Activated naive CD4-positive, alpha-beta T cell treated with anti-CD3 and anti-CD28 coated beads, Interleukin-2, amount 10 ng/mL, durations not matched to agents 7 days and 5 days (primary cell): ENCODE measurements at regions not wholly inside any gene's neighbourhood (a gene's known extent, or its start where the extent isn't known, plus 50 kb on each side); places are given as distances from the start of the nearest gene placed in this dataset.
"Not testable (repeated sequence)": the region's sequence is repeated elsewhere in the genome, so short reads cannot be mapped to it uniquely, and the experiment has no call there.

Experiments used
- CTCF ChIA-PET: fragments of 350-600 bp; sonication (Branson Sonifier 250); formaldehyde crosslinking; loops from one replicate; lab custom pipeline; 2021; ENCODE audit warnings: antibody characterized with exemption; lab: Charles Lee
- DNase-seq: peaks from one replicate; pipeline ENCODE4 v3.0.0-alpha.2; 2020
- H3K27ac Mint-ChIP-seq: one replicate; pipeline ENCODE4 v1.8.0; 2021; ENCODE audit warnings: mild to moderate bottlenecking, moderate library complexity, mixed read lengths
- H3K27me3 Mint-ChIP-seq: one replicate; pipeline ENCODE4 v1.8.0; 2021; ENCODE audit warnings: mild to moderate bottlenecking, mixed read lengths
- H3K36me3 Mint-ChIP-seq: one replicate; pipeline ENCODE4 v1.8.0; 2021; ENCODE audit warnings: mixed read lengths
- H3K4me1 Mint-ChIP-seq: one replicate; pipeline ENCODE4 v1.8.0; 2021; ENCODE audit warnings: mixed read lengths
- H3K4me3 Mint-ChIP-seq: one replicate; pipeline ENCODE4 v1.8.0; 2021; ENCODE audit warnings: mild to moderate bottlenecking, moderate library complexity, mixed read lengths
- H3K9me3 Mint-ChIP-seq: one replicate; pipeline ENCODE4 v1.8.0; 2021; ENCODE audit warnings: mixed read lengths

GRCh38 chr7:150047772-150048171 lies 174.0 kb downstream of the ATP6V0E2 start:
- peaks cover 50% of the 10 kb centered on the region for H3K27me3 Mint-ChIP-seq
- H3K36me3 Mint-ChIP-seq, CTCF ChIA-PET, H3K9me3 Mint-ChIP-seq, H3K27ac Mint-ChIP-seq: not testable (repeated sequence)
- DNase-seq: peak; percentile 23
- H3K4me3 Mint-ChIP-seq: peak overlapping the region; percentile 63
- peaks cover 21% of the 10 kb centered on the region for H3K4me1 Mint-ChIP-seq

DNA sequence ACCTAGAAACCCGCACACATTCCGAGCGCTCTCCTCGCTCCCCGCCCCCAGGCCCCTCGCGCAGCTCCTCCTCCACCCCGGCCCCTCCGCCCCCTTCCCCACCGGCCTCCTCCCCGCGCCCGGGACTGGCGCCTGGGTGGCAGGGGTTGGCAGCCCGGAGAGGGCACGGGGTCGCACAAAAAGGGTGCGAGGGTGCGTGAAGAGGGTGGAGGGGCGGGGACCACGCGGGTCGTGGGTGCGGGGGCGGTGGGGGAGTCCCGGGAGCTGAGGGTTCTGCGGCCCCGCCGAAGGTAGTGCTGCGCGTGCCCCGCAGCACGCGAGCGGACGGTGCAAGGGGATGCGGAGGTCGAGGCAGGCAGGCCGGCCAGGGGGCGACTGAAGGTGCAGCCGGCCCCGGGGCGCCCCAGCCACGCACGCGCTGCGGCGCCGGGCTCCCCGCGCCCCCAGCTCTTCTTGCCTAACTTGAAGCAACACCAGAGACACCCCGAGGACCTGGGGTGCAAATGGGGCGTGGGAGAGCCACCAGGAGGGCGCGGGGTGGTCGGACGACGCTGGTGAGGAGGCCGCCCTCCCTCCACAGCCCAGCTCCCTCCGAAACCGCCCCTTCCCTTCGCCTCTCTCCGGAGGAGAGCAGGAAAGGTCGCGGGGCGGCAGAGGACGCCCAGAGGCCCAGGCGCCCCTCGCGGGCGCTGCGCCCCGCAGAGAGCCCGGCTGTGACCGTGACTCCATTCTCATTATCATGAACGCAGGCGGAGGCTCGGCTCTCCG lies 174.7 kb downstream of the ATP6V0E2 start:
- peaks cover 21% of the 10 kb centered on the region for H3K4me1 Mint-ChIP-seq
- H3K4me3 Mint-ChIP-seq: peak overlapping the region; percentile 63
- H3K36me3 Mint-ChIP-seq, H3K27ac Mint-ChIP-seq, H3K9me3 Mint-ChIP-seq, CTCF ChIA-PET, DNase-seq: not testable (repeated sequence)
- peaks cover 53% of the 10 kb centered on the region for H3K27me3 Mint-ChIP-seq

DNA sequence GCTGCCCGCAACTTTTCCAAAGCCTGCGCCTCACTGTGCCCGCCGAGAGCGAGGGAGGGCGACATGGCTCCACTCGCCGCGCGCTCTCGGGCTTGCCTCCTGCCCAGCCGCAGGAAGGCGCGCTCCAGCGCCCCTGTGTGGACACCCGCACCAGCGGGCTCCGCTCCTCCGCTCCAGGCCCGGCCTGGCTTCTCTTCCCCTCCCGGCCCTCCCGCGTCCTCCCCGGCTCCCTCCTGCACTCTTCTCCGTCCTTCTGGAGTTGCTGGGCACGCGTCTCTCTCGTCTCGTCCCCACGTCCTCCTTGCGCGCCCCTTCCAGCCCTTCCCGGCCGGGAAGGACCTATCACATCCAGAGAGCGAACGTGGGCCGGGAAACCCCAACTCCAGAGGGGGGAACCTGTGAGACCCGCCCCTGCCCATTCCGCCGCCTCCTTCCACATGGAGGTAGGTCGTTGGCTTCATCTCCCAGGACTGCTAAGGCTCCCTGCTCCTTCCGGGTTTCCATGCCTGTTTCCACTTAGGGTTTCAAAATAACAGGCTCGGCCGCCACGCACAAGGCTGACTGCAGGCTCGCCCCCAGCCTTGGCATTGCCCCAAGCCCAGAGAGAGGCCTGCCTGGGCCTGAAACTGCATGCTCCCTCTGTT lies 175.4 kb downstream of the ATP6V0E2 start:
- H3K9me3 Mint-ChIP-seq, DNase-seq: not testable (repeated sequence)

DNA sequence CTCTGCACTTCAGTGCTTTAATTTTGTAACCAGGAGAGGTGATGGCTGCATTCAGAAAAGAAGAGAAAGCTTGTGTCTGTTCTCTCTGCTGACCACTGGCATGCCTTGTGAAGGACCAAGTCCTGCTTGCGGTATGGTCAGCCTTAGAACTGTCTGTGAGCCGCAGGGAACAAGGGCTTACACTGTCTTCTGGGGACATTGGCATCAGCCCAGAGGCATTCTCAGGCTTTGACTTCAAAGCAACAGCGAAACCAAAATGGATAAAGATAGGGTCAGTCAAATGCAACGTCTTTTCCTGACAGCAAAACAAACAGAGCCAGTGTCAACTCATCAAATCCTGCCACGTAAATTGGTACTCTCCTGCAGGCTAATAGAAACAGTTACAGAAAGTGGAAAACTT lies 179.6 kb downstream of the ATP6V0E2 start:
- DNase-seq, CTCF ChIA-PET, H3K9me3 Mint-ChIP-seq, H3K4me3 Mint-ChIP-seq, H3K27ac Mint-ChIP-seq, H3K36me3 Mint-ChIP-seq: not testable (repeated sequence)
- Mint-ChIP-seq H3K27me3 (peaks cover 37% of the 10 kb centered on the region), H3K4me1 (peaks cover 14% of the 10 kb centered on the region)

More for the DNA sequence above, 175.4 kb downstream of the ATP6V0E2 start:
- H3K36me3 Mint-ChIP-seq, CTCF ChIA-PET, H3K27ac Mint-ChIP-seq: not testable (repeated sequence)
- peaks cover 59% of the 10 kb centered on the region for H3K27me3 Mint-ChIP-seq
- H3K4me3 Mint-ChIP-seq: peak overlapping the region; percentile 52
- H3K4me1 Mint-ChIP-seq: peaks cover 21% of the 10 kb centered on the region

- Mint-ChIP-seq H3K4me1 (peaks cover 12% of the 10 kb centered on the region), H3K27me3 (peaks cover 38% of the 10 kb centered on the region)
- H3K9me3 Mint-ChIP-seq, H3K36me3 Mint-ChIP-seq, H3K4me3 Mint-ChIP-seq, CTCF ChIA-PET, H3K27ac Mint-ChIP-seq, DNase-seq: not testable (repeated sequence)
Measured at GRCh38 chr7:150054242-150054641, 180.5 kb downstream of the ATP6V0E2 start.

DNA sequence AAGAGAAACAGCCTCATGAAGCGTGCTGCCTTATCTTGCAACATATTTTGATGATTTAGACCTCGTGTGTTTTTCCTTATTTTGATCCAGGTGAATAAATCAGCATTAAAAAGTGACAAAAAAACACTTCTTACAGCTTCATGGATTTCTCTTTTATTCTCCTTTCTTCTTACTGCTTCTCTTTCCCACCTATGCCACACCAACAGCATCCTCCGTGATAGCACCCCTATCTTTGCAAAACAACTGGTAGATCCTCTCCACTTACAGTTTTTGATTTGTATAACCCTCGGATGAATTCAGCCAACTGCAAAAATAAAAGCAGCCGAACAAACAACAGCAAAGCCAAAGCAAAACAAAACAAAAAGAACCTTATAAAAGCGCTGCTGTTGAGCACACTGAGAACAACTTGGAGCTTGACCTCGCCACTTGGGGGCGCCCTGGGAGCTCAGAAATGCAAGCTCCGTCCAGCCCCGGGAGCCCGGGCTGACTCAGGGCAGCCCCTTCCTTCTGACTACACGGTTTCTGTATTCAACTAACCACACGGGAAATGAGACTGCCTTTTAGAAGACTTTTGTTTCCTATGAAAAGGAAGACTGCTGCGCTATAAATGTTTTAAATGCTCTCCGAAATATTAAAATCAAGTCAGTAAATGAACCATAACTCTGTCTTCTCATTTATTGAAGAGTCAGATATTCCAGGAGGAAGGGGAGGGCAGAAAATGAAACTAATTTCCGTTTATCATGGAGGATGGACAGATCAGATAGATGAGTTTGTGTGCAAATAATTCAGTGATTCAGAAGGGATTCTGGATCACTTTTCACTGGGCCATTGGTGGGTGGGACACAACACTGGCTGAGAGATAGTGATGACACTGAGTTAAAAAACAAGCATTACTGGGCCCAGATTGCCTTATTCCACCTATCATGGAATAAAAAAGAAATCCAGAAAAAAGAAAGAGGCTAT lies 186.8 kb downstream of the ATP6V0E2 start:
- H3K4me3 Mint-ChIP-seq, CTCF ChIA-PET, H3K4me1 Mint-ChIP-seq, H3K36me3 Mint-ChIP-seq, H3K9me3 Mint-ChIP-seq, H3K27ac Mint-ChIP-seq: not testable (repeated sequence)
- peaks cover 25% of the 10 kb centered on the region for H3K27me3 Mint-ChIP-seq
- peak; percentile 92 for DNase-seq

DNA sequence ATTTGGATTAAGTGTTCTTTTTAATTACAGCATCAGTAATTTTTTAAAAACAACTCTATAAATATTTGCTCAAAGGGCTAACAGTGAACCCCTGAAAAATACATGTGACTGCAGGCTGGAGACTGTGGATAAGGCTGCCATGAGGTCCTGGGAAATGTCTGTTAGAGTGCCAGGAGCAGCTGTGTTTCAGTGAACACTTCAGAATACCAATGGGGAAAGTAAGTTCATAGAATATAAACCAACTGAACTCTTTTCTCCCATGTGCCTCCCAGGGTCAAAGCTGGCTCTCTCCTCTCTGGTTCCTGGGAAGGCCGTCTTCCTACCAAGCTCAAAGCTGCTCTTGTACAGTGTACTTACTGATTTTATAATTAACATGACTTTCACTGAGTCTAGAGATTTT lies 189.4 kb downstream of the ATP6V0E2 start:
- CTCF ChIA-PET, H3K4me1 Mint-ChIP-seq, H3K4me3 Mint-ChIP-seq, H3K9me3 Mint-ChIP-seq, DNase-seq, H3K36me3 Mint-ChIP-seq, H3K27ac Mint-ChIP-seq: not testable (repeated sequence)
- H3K27me3 Mint-ChIP-seq: peaks cover 19% of the 10 kb centered on the region

- not testable (repeated sequence) for H3K4me1 Mint-ChIP-seq, H3K27ac Mint-ChIP-seq, H3K27me3 Mint-ChIP-seq, H3K4me3 Mint-ChIP-seq, H3K9me3 Mint-ChIP-seq, H3K36me3 Mint-ChIP-seq, DNase-seq
- CTCF ChIA-PET: interaction anchor here (0.6 kb wide), 1 partner anchor 806 kb away, joined by 3 read pairs; no protein-coding TSS in a partner anchor
Measured at GRCh38 chr7:150069555-150070313, 196.0 kb downstream of the ATP6V0E2 start.

- DNase-seq, CTCF ChIA-PET: not testable (repeated sequence)
Measured at GRCh38 chr7:150077543-150077942, 203.8 kb downstream of the ATP6V0E2 start.

DNA sequence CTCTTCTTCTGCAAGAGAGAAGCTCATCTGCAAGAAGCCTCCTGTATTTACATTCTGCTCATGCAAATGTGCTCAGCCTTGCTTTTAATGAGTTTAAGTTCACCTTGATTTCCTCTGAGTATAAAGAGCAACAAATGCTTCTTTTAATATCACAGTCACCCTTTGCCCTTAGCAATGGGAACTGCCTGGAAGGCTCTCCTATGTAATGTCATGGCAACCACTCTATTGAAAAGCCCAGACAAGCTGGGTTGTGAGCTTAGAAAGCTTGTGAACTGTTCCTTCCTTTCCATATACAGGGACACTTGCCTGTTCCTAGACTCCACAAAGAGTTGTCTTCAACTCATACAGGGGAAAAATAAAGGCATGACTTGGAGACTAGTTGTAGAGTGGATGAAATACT lies 208.1 kb downstream of the ATP6V0E2 start:
- H3K4me3 Mint-ChIP-seq, H3K9me3 Mint-ChIP-seq, H3K36me3 Mint-ChIP-seq, DNase-seq, H3K27ac Mint-ChIP-seq, H3K4me1 Mint-ChIP-seq, CTCF ChIA-PET: not testable (repeated sequence)
- peaks cover 34% of the 10 kb centered on the region for H3K27me3 Mint-ChIP-seq

More at GRCh38 chr7:150077543-150077942, 203.8 kb downstream of the ATP6V0E2 start:
- H3K36me3 Mint-ChIP-seq, H3K9me3 Mint-ChIP-seq, H3K4me3 Mint-ChIP-seq, H3K27ac Mint-ChIP-seq, H3K4me1 Mint-ChIP-seq: not testable (repeated sequence)
- peaks cover 28% of the 10 kb centered on the region for H3K27me3 Mint-ChIP-seq

GRCh38 chr7:150084724-150085123 lies 211.0 kb downstream of the ATP6V0E2 start:
- H3K4me1 Mint-ChIP-seq, H3K9me3 Mint-ChIP-seq, DNase-seq, H3K27ac Mint-ChIP-seq, H3K4me3 Mint-ChIP-seq, H3K36me3 Mint-ChIP-seq, CTCF ChIA-PET: not testable (repeated sequence)
- peaks cover 26% of the 10 kb centered on the region for H3K27me3 Mint-ChIP-seq

- DNase-seq, H3K36me3 Mint-ChIP-seq, H3K27ac Mint-ChIP-seq, CTCF ChIA-PET, H3K9me3 Mint-ChIP-seq, H3K4me1 Mint-ChIP-seq, H3K4me3 Mint-ChIP-seq: not testable (repeated sequence)
- H3K27me3 Mint-ChIP-seq: peaks cover 19% of the 10 kb centered on the region
Measured at GRCh38 chr7:150087478-150087877, 213.7 kb downstream of the ATP6V0E2 start.

DNA sequence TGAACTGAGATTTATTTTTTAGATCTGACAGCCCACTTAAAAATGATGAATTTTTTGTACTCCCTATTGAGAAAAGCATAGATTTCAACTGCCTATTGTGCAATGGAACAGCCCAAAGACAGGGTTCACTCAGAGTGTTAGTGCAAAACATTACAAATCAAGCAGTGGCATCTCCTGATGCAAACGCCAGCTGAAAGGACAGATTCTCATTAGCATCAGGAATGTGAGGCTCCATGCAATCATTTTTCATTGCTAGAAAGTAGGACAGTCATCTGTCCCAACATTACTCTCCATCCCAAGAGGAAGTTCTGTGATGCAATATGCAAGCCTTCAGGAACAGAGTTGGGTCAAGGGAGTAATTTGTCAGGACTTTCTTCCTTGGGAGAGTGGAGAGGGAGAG lies 215.4 kb downstream of the ATP6V0E2 start:
- DNase-seq, CTCF ChIA-PET, H3K4me1 Mint-ChIP-seq, H3K4me3 Mint-ChIP-seq, H3K36me3 Mint-ChIP-seq, H3K9me3 Mint-ChIP-seq, H3K27ac Mint-ChIP-seq: not testable (repeated sequence)
- H3K27me3 Mint-ChIP-seq: peaks cover 19% of the 10 kb centered on the region

DNA sequence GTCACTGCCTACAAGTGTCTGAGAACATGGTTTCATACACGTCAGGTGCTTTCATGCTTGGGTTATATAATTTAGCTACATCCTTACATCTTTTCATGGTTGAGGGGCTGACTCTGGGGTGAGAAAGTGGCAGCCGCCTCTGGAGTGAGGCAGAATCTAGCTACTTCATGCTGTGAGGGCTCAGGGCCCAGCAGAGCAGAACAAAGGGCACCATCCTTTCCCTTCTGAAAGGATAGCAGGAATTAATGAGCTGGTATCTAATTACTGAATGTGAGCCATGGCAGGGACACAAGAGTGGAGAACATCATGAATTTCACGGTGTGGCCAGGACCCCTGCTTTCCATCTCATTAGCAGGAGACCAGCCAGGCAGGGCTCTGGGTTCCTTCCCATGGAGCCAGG lies 217.0 kb downstream of the ATP6V0E2 start:
- H3K9me3 Mint-ChIP-seq, H3K4me1 Mint-ChIP-seq, H3K27ac Mint-ChIP-seq, DNase-seq, CTCF ChIA-PET, H3K27me3 Mint-ChIP-seq, H3K36me3 Mint-ChIP-seq, H3K4me3 Mint-ChIP-seq: not testable (repeated sequence)
